ENCODE measurements at regions not wholly inside any gene's neighbourhood (a gene's known extent, or its start where the extent isn't known, plus 50 kb on each side); places are given as distances from the start of the nearest gene placed in this dataset.
"Not testable (repeated sequence)": the region's sequence is repeated elsewhere in the genome, so short reads cannot be mapped to it uniquely, and the experiment has no call there.

DNA sequence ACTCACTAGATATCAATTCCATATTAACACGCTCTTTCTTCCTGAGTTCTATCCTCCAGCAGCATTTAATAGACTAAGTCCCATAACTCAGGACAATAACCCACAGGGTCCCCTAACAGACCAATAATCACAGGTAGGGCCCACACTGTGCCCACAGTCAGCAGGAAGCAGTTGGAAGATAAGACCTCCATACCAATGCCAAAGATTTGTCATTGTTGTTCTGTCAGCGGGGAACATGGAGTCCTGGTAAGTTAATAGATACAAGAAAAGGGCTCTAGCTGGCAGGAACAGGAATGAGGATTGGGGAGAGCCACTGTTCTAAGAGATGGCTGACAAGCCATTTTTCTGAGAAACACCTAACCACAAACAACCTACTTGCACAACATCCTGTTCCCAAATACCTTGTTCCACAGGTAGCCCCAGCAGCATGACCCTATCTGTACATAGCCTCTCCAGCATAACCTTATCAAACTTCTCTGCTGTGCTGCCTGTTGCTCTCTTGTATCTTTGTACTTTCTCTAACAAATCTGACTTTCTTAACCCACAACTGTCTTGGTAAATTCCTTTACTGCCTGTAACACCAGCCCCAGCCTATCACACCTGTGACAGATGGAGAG is 142.0 kb upstream of the KCNJ15 start:
- DNase-seq, result no peak

DNA sequence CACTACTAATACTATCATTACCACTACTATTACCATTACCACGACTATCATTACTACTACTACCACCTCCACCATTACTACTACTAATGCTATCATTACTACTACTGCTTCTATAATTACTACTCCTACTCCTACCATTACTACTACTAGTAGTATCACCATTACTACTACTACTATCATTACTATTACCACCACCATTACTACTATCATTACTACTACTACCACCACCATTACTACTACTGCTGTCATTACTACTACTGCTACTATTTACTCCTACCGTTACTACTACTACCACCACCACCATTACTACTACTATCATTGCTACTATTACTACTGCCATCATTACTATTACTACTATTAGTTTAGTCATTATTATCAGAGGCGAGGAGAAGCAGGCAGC is 140.9 kb upstream of the KCNJ15 start:
- no peak for DNase-seq

DNA sequence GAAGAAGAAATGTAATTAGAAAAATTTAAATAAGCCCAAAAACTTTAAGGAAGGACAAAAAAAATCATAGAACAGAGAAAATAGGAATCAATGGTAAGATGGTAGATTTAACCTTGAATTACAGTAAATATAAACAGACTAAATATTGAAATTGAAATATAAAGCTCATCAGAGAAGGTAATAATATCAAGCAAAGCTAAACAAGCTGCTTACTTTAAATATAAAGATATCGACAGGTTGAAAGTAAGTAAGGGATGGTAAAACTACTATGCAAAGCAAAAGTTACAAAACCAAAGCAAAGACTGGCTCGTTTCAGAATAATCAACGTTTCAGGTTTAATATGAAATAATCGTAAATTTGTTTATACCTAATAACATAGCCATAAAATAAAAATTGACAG is 137.0 kb upstream of the KCNJ15 start:
- DNase-seq, result no peak

DNA sequence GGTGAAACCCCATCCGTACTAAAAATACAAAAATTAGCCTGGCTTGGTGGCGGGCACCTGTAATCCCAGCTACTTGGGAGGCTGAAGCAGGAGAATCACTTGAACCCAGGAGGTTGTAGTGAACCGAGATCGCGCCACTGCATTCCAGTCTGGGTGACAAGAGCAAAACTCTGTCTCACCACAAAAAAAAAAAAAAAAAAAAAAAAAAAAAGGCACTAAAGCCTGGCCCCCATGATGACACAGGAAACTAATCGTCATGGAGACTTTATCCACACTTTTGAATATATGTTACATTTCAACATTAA is 136.2 kb upstream of the KCNJ15 start:
- DNase-seq, result not testable (repeated sequence)

DNA sequence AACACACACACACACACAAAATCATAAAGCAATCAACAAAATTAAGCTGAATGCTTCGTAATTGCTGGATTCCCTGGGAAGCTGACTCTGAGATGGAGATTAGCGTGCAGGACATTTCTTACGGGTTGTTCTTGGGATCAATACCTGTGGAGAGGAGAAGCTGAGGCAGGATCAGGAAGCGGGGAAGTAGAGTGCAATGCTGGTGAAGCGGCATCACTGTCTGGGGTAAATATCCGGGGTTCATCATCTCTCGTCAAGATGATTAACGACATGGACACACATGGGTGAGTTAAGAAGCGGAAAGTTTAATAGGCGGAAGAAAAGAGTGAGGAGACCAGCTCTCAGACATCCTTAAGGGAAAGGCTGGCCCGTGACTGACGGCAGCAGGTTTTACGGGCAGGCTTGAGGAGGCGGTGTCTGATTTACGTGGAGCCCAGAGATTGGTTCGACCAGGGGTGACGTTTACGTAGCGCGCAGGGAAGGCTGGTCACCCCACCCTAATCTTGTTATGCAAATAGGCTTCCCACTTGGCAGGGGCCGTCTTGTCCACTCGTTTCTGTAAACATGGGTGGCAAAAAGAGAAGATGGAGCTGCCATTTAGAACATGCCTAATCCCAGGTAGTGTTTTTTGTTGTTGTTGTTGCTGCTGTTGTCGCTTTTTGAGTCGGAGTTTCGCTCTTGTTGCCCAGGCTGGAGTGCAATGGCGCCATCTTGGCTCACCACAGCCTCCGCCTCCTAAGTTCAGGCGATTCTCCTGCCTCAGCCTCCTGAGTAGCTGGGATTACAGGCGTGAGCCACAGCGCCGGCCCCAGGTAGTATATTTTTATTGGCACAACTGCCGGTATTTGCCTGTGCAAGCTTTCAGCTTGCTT is 135.6 kb upstream of the KCNJ15 start:
- DNase-seq, result no peak

DNA sequence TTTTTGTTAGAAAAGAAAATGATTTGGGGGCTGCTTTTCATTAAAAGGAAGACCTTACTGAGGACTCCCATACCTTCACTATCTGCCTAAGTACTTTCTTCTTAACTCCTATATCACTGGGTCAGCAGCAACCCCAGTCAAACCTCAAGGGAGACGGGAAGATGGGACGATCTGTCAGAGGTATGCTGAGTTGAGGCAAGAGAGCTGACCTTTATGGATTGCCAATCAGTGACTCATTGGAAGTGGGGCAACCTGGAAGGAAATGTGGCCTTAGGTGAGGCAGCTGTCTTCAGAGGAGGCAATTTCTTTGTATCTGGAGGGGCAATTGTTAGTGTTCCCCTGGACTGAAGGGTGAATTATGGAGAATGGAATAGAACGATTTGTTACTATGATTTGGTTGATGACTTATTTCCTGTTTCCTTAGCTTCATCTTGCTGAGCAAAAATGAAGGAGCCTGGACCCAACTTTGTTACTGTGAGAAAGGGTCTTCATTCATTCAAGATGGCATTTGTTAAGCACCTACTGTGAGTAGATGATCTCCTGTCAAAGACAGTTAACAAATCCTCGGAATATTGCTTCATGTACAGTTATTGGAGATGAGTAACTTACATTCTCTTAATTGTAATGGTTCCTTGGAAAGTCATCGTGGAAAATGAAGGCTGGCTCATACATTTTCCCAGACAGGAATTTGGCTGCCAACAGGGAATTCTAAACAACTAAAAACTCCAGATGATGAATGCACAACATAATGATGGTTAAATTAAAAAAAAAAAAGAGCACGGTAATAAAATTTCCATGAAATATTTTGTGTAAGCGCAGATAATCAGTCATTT is 134.7 kb upstream of the KCNJ15 start:
- DNase-seq, result no peak

DNA sequence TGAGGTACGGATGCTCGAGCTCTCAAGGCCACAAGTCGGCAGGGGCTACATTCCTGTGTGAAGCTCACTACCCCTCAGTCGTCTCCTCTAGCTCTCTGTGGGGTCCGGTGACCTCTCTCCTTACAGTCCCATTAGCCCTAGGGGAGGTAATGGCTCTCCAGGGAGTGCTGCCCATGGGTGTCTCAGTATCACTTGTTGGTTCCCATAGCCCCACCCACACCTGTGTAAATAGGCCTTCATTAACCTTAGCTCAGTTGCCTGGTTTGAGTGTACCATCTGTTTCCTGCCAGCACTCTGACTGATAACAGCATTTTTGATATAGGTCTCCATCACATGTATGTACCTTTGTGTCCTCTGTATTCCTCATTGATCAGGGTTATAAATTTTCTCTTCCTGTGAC is 133.2 kb upstream of the KCNJ15 start:
- DNase-seq, result no peak

DNA sequence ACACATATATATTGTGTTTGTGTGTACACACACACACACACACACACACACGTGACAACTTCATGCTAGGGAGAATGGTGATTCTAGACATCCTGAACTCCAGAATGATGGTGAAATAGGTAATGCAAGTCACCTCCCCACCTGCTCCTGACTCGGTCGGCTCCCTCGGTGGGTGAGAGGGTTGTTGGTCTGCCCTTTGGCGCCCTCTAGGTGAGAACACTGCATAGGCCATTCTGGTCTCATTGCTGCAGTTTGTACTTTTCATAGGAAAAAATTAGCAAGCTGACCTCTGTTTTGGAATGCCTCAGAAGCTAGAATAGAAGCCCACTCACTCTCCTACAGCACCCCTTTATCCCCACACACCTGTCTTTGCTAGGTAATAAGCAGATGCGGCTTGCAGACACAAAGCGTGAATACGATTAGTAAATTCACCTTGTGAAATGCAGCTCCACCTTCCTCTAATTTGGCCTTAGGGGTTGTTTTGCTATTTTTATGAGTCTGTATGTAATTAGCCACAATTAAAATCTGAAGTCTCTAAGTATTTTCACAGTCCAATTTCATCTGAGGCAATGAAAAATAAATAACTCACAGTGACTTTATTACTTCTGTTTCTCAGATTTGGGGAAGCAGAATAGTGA is 130.0 kb upstream of the KCNJ15 start:
- peak; percentile 19 for DNase-seq

DNA sequence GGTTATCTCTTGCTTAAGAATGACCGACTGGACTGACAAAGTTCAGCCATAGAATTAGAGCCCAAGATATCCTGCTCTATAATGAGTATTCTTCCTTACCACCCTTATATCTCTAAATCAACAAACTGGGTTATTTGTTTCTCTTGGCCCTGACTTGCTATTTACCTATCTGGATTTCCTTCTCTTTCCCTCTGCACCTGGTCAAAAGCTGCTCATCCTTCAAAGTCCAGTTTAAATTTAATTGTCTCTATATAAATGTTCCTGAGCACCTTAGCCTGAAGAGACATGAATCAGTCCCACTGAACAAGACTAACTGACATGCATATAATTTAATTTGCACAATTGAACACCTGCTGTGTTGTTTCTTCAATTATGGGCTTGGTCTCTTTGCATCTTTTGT is 127.1 kb upstream of the KCNJ15 start:
- DNase-seq, result no peak

DNA sequence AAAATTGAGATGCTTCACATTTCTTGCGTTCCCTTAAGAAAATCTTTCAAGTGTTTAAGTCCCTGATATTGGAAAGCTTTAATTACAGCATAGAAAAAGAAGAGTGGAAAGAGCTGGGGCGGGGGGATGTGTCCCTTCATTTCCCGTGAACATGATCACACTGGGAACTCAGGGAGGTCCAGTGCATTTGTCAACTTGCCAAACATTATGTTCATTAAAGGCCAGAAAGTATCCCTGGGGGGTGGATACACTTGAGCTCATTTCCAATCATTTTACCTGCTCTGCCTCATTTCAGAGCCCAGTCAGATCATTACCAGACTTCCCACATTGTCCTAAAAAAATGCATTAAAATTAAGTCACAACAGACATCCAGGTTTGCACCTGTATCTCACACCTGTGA is 123.6 kb upstream of the KCNJ15 start:
- no peak for DNase-seq

DNA sequence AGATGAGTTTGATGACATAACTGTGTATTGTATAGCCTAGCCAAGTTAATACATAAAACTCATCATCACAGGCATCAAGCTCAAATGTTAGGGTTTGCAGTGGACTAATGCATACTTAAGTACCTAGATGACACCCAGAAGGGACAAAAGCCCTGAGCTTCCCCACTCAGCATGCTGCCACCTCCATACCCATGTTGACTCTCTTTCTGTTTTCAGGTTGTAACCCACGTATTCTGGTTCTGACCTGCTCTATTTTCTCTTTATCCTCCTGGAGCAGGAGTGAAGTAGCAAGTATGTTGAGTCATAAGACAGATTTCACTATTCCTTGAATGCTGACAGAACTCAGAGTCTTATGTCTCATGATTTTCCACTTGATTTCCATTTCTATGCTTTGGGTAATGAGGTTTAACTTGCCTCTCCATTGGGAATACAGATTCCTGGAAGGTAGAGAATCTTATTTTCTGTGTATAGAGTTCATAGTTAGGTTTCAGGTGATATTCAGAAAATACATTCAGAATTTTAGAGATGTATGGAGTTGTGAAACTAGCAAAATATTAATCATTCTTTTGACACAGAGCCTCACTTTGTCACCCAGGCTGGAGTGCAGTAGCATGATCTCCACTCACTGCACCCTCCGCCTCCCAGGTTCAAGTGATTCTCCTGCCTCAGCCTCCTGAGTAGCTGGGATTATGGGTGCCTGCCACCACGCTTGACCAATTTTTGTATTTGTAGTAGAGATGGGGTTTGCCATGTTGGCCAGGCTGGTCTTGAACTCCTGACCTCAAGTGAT is 122.5 kb upstream of the KCNJ15 start:
- DNase-seq, result no peak

DNA sequence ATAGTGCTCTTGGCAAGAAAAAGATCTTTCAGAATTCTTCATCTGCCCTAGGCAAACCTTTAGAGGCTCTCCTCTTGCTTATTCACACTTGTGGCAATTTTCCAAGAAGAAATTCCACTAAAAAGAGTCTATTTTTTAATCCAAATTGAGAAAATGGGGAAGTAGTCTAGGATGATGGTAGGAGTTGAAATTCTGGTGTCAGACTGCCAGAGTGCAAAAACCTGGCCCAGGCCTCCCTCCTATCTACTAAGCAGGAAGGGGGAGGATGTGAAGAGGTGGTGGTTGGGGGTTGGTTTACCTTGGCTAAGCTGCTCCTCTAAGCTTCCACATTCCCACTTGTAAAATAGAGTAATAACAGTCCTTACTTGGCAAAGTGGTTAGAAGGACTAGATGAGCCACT is 120.6 kb upstream of the KCNJ15 start:
- DNase-seq, result no peak

- no peak for DNase-seq
These were observed 117.2 kb upstream of the KCNJ15 start for GRCh38 chr21:38139380-38140168.

DNA sequence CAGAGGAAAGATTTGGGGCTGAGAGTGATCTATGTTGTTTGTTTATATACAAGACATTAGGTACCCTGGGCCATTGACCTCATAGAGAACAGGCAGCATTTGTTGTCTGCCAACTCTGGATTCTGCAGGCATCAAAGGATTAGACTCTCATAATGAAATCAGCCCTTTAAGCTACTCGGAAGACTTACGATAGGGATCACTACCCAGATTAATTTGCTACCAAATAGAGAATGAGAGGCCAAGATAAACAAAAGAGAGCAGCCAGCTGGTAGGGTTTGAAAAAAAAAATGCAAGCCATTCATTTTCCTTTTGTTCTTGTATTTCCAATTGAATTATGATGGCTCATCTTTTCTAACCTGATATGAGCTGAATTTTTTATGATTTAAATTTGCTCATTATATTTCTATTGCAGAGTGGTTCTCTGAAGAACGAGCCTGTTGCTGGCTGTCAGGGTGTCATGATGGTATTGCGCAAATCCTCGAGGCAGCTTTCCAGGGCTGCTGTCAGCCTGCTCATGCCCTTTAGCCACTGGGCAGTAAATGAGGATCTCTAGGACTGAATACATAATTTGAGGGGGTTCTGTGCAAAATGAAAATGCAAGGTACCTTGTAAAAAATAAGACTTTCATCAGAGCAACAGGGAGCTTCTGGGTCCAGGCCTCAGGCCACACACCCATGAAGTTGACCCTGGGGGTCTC is 116.4 kb upstream of the KCNJ15 start:
- no peak for DNase-seq

DNA sequence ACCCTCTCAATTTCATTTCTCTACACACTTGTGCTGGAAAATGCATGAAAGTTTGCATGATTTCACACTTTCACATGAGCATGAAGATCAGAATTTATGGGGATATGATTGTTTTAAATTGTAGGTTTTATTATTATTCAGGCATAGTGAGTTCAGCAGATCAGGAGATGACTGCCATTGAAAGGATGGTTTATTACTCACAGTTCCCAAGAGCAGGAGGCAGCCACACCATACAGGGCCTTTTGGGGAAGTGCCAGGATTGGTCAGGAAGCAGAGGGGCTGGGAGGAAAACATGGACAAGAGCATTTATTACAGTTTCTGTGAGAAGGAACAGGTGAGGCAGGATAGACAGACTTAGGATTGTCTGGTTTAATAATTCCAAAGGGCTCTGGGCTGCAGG is 114.6 kb upstream of the KCNJ15 start:
- no peak for DNase-seq

GRCh38 chr21:38144193-38144592 is 112.6 kb upstream of the KCNJ15 start:
- no peak for DNase-seq

- no peak for DNase-seq
These were observed 111.7 kb upstream of the KCNJ15 start for GRCh38 chr21:38145104-38145503.

DNA sequence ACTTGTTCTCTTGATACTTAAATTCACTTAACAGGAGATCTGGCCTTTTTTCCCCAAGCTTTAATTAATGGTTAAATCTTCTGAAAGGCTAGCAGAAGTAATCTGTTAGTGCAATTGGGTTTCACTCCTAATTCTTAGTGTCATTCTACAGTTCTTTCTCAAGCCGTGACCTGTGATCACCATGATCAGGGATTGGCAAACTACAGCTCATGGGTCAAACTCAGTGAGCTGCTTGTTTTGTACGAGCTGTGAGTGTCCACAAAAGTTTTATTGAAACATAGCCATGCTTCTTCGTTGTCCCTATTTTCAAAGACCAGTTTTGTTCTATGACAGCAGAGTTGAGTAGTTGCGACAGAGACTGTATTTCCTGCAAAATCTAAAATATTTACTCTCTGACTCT is 109.4 kb upstream of the KCNJ15 start:
- no peak for DNase-seq

DNA sequence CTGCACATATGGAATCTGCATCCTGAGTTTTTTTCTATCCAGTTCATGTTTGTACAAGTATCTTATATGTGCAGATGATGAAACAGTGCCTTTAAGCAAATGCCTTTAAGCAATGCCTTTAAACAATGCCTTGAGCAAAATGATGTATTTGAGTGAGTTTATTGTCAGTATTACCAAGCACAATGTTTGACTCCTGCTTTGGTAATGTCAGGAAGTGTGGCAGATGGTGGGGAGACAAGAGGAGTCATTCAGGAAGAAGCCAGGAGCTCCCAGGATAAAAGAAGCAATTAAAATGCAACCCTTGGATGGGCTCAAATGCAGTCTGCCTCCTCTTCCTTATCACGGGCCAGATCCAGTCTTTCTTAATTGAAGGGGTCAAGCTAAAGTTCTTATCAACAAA is 108.7 kb upstream of the KCNJ15 start:
- DNase-seq, result no peak

DNA sequence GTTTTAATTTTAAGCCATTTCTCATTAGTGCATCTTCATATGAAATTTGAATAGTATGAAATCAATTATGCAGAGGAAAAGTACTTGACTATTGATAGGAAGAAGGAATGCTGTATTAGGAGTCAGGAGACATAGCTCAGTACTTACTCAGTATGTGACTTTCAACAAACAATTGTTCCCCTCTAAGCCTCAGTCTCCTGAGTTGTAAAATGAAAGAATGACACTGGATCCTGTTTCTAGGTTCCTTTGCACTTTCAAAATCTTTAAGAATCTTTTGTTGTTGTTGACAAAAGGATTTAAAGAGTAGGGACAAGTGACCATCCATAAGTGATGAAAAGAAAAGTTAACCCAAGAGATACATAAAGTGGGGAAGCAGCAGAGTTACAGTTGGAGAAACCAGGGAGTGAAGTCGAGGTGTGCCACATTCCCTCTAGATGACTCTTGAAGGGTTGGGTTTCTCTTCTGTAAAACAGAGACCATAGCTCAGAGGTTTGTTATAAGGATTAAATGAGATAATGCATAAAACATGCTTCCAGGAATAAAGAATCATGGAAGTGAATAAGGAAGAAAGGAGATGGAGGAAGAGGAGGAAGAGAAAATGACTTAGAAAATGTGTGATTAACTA is 105.7 kb upstream of the KCNJ15 start:
- no peak for DNase-seq

GRCh38 chr21:38156200-38156599 is 100.6 kb upstream of the KCNJ15 start:
- no peak for DNase-seq

Measured in amniotic stem cell (primary cell).